OCI-LY3 (cell line): ENCODE measurements at regions not wholly inside any gene's neighbourhood (a gene's known extent, or its start where the extent isn't known, plus 50 kb on each side); places are given as distances from the start of the nearest gene placed in this dataset.

Source experiments
- EZH2phosphoT487 ChIP-seq: fragments of 200-600 bp; shearing (Covaris generic); IDR thresholded peaks from 2 replicates; pipeline ENCODE4 v1.6.1; 2018; ENCODE audit warnings: antibody characterized with exemption, mixed run types, low read depth
- TF ChIP-seq, protein P1 (sequence below): fragments of 200-600, 300-600 bp; sonication (generic); IDR thresholded peaks from 2 replicates; pipeline ENCODE4 v1.5.1; 2014; ENCODE audit warnings: antibody characterized with exemption, low read length, low read depth

DNA sequence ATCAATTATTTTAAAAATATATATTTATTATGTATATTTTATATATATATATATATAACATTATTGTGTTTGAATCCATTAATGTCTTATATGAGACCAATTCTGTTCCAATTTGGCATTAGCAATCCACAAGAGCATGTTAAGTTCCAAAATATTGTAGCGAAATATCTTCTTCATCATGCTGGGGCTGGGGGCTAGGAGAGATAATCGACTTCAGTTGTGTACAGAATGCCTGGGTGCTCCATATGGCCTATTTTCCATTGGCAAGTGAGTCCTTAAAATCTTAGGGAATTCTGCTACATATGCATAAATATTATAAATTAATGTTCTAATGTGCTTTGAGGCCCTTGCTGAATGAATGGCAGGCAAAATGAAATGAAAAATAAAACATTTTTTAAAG, 117.7 kb downstream of the PCDH7 start:
- TF ChIP-seq, protein P1, sequence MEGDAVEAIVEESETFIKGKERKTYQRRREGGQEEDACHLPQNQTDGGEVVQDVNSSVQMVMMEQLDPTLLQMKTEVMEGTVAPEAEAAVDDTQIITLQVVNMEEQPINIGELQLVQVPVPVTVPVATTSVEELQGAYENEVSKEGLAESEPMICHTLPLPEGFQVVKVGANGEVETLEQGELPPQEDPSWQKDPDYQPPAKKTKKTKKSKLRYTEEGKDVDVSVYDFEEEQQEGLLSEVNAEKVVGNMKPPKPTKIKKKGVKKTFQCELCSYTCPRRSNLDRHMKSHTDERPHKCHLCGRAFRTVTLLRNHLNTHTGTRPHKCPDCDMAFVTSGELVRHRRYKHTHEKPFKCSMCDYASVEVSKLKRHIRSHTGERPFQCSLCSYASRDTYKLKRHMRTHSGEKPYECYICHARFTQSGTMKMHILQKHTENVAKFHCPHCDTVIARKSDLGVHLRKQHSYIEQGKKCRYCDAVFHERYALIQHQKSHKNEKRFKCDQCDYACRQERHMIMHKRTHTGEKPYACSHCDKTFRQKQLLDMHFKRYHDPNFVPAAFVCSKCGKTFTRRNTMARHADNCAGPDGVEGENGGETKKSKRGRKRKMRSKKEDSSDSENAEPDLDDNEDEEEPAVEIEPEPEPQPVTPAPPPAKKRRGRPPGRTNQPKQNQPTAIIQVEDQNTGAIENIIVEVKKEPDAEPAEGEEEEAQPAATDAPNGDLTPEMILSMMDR, result no peak
- TF ChIP-seq EZH2phosphoT487, result no peak
